Superior temporal gyrus (tissue), 1 donor: ENCODE measurements at regions not wholly inside any gene's neighbourhood (a gene's known extent, or its start where the extent isn't known, plus 50 kb on each side); places are given as distances from the start of the nearest gene placed in this dataset.
"Not testable (repeated sequence)": the region's sequence is repeated elsewhere in the genome, so short reads cannot be mapped to it uniquely, and the experiment has no call there.

ENCODE experiments used
- DNase-seq: peaks from one replicate; pipeline ENCODE4 v3.0.0-alpha.2; 2016; ENCODE audit errors: extremely low spot score

GRCh38 chr12:114192549-114192948 is 213.4 kb downstream of the TBX5 start:
- DNase-seq: no peak

- DNase-seq: no peak
Measured at GRCh38 chr12:114192013-114192412, 213.9 kb downstream of the TBX5 start.

- DNase-seq: no peak
Measured at GRCh38 chr12:114191581-114191980, 214.4 kb downstream of the TBX5 start.

GRCh38 chr12:114190971-114191370 is 215.0 kb downstream of the TBX5 start:
- no peak for DNase-seq

GRCh38 chr12:114189266-114189665 is 216.7 kb downstream of the TBX5 start:
- DNase-seq: no peak

GRCh38 chr12:114186241-114187002 is 219.5 kb downstream of the TBX5 start:
- peak; percentile 94 for DNase-seq

- peak; percentile 22 for DNase-seq
Measured at GRCh38 chr12:114185036-114185435, 218.9 kb upstream of the RBM19 start.

- DNase-seq: no peak
Measured at GRCh38 chr12:114174326-114174725, 208.2 kb upstream of the RBM19 start.

GRCh38 chr12:114172135-114172534 is 206.0 kb upstream of the RBM19 start:
- no peak for DNase-seq

GRCh38 chr12:114168061-114168460 is 201.9 kb upstream of the RBM19 start:
- peak; percentile 18 for DNase-seq

GRCh38 chr12:114167431-114167830 is 201.3 kb upstream of the RBM19 start:
- no peak for DNase-seq

- DNase-seq: peak; percentile 88
Measured at GRCh38 chr12:114166362-114166761, 200.2 kb upstream of the RBM19 start.

GRCh38 chr12:114165921-114166320 is 199.8 kb upstream of the RBM19 start:
- no peak for DNase-seq

GRCh38 chr12:114164351-114164750 is 198.2 kb upstream of the RBM19 start:
- DNase-seq: no peak

GRCh38 chr12:114163771-114164170 is 197.6 kb upstream of the RBM19 start:
- DNase-seq: no peak

- DNase-seq: no peak
Measured at GRCh38 chr12:114160445-114160844, 194.3 kb upstream of the RBM19 start.

GRCh38 chr12:114152890-114153289 is 186.8 kb upstream of the RBM19 start:
- DNase-seq: no peak

- no peak for DNase-seq
Measured at GRCh38 chr12:114152066-114152465, 185.9 kb upstream of the RBM19 start.

GRCh38 chr12:114150584-114150983 is 184.5 kb upstream of the RBM19 start:
- DNase-seq: not testable (repeated sequence)

GRCh38 chr12:114141921-114142564 is 175.9 kb upstream of the RBM19 start:
- DNase-seq: no peak

GRCh38 chr12:114140576-114140975 is 174.5 kb upstream of the RBM19 start:
- no peak for DNase-seq

GRCh38 chr12:114136631-114137030 is 170.5 kb upstream of the RBM19 start:
- no peak for DNase-seq

- DNase-seq: no peak
Measured at GRCh38 chr12:114134922-114135321, 168.8 kb upstream of the RBM19 start.
